ENCODE measurements at regions not wholly inside any gene's neighbourhood (a gene's known extent, or its start where the extent isn't known, plus 50 kb on each side); places are given as distances from the start of the nearest gene placed in this dataset.

- Mint-ChIP-seq H3K27ac (no peak overlapping the region), H3K4me3 (no peak overlapping the region), H3K9me3 (no peaks in the 10 kb centered on the region), H3K36me3 (no peaks in the 10 kb centered on the region), H3K27me3 (no peaks in the 10 kb centered on the region), H3K4me1 (no peaks in the 10 kb centered on the region)
- ATAC-seq: no peak
Measured at GRCh38 chr13:103812971-103813370, 746.8 kb upstream of the SLC10A2 start.

GRCh38 chr13:103812558-103812957 is 746.3 kb upstream of the SLC10A2 start:
- peaks cover 1% of the 10 kb centered on the region for H3K9me3 Mint-ChIP-seq
- H3K36me3 Mint-ChIP-seq: no peaks in the 10 kb centered on the region
- H3K27me3 Mint-ChIP-seq: no peaks in the 10 kb centered on the region
- ATAC-seq: no peak
- no peak overlapping the region for H3K4me3 Mint-ChIP-seq
- no peaks in the 10 kb centered on the region for H3K4me1 Mint-ChIP-seq
- no peak overlapping the region for H3K27ac Mint-ChIP-seq

GRCh38 chr13:103810026-103810425 is 743.8 kb upstream of the SLC10A2 start:
- no peaks in the 10 kb centered on the region for H3K4me1 Mint-ChIP-seq
- H3K27ac Mint-ChIP-seq: no peak overlapping the region
- H3K9me3 Mint-ChIP-seq: peaks cover 3% of the 10 kb centered on the region
- H3K36me3 Mint-ChIP-seq: no peaks in the 10 kb centered on the region
- no peak for ATAC-seq
- H3K27me3 Mint-ChIP-seq: no peaks in the 10 kb centered on the region
- H3K4me3 Mint-ChIP-seq: no peak overlapping the region

GRCh38 chr13:103805771-103806170 is 739.6 kb upstream of the SLC10A2 start:
- H3K27ac Mint-ChIP-seq: no peak overlapping the region
- no peaks in the 10 kb centered on the region for H3K27me3 Mint-ChIP-seq
- H3K4me1 Mint-ChIP-seq: no peaks in the 10 kb centered on the region
- no peak for ATAC-seq
- no peaks in the 10 kb centered on the region for H3K36me3 Mint-ChIP-seq
- H3K4me3 Mint-ChIP-seq: no peak overlapping the region
- peaks cover 3% of the 10 kb centered on the region for H3K9me3 Mint-ChIP-seq

- Mint-ChIP-seq H3K9me3 (peaks cover 3% of the 10 kb centered on the region), H3K27me3 (no peaks in the 10 kb centered on the region), H3K36me3 (no peaks in the 10 kb centered on the region), H3K4me1 (no peaks in the 10 kb centered on the region), H3K27ac (no peak overlapping the region), H3K4me3 (no peak overlapping the region)
- ATAC-seq: no peak
Measured at GRCh38 chr13:103803349-103803748, 737.1 kb upstream of the SLC10A2 start.

GRCh38 chr13:103799028-103799427 is 732.8 kb upstream of the SLC10A2 start:
- no peak overlapping the region for H3K4me3 Mint-ChIP-seq
- H3K27ac Mint-ChIP-seq: no peak overlapping the region
- H3K36me3 Mint-ChIP-seq: no peaks in the 10 kb centered on the region
- H3K27me3 Mint-ChIP-seq: no peaks in the 10 kb centered on the region
- H3K4me1 Mint-ChIP-seq: no peaks in the 10 kb centered on the region
- no peak for ATAC-seq
- no peaks in the 10 kb centered on the region for H3K9me3 Mint-ChIP-seq

- no peak for ATAC-seq
- Mint-ChIP-seq H3K4me3 (no peak overlapping the region), H3K9me3 (peaks cover 6% of the 10 kb centered on the region), H3K36me3 (no peaks in the 10 kb centered on the region), H3K4me1 (no peaks in the 10 kb centered on the region), H3K27me3 (no peaks in the 10 kb centered on the region), H3K27ac (no peak overlapping the region)
Measured at GRCh38 chr13:103795892-103796478, 729.8 kb upstream of the SLC10A2 start.

GRCh38 chr13:103794526-103794925 is 728.3 kb upstream of the SLC10A2 start:
- no peaks in the 10 kb centered on the region for H3K4me1 Mint-ChIP-seq
- H3K4me3 Mint-ChIP-seq: no peak overlapping the region
- H3K27ac Mint-ChIP-seq: no peak overlapping the region
- H3K27me3 Mint-ChIP-seq: no peaks in the 10 kb centered on the region
- ATAC-seq: no peak
- H3K9me3 Mint-ChIP-seq: peaks cover 6% of the 10 kb centered on the region
- H3K36me3 Mint-ChIP-seq: no peaks in the 10 kb centered on the region

- ATAC-seq: no peak
- H3K4me3 Mint-ChIP-seq: no peak overlapping the region
- no peaks in the 10 kb centered on the region for H3K36me3 Mint-ChIP-seq
- peaks cover 12% of the 10 kb centered on the region for H3K9me3 Mint-ChIP-seq
- H3K27me3 Mint-ChIP-seq: no peaks in the 10 kb centered on the region
- H3K4me1 Mint-ChIP-seq: no peaks in the 10 kb centered on the region
- H3K27ac Mint-ChIP-seq: no peak overlapping the region
Measured at GRCh38 chr13:103788061-103788652, 721.9 kb upstream of the SLC10A2 start.

GRCh38 chr13:103772576-103772975 is 706.4 kb upstream of the SLC10A2 start:
- H3K4me3 Mint-ChIP-seq: no peak overlapping the region
- H3K4me1 Mint-ChIP-seq: no peaks in the 10 kb centered on the region
- no peak overlapping the region for H3K27ac Mint-ChIP-seq
- H3K27me3 Mint-ChIP-seq: no peaks in the 10 kb centered on the region
- no peak for ATAC-seq
- no peaks in the 10 kb centered on the region for H3K36me3 Mint-ChIP-seq
- peaks cover 14% of the 10 kb centered on the region for H3K9me3 Mint-ChIP-seq

- ATAC-seq: no peak
- Mint-ChIP-seq H3K27me3 (no peaks in the 10 kb centered on the region), H3K27ac (no peak overlapping the region), H3K4me1 (no peaks in the 10 kb centered on the region), H3K9me3 (peaks cover 3% of the 10 kb centered on the region), H3K4me3 (no peak overlapping the region), H3K36me3 (no peaks in the 10 kb centered on the region)
Measured at GRCh38 chr13:103762523-103762922, 696.3 kb upstream of the SLC10A2 start.

- ATAC-seq: no peak
- Mint-ChIP-seq H3K27ac (no peak overlapping the region), H3K27me3 (no peaks in the 10 kb centered on the region), H3K4me1 (no peaks in the 10 kb centered on the region), H3K4me3 (no peak overlapping the region), H3K9me3 (peaks cover 3% of the 10 kb centered on the region), H3K36me3 (no peaks in the 10 kb centered on the region)
Measured at GRCh38 chr13:103759361-103759760, 693.1 kb upstream of the SLC10A2 start.

GRCh38 chr13:103758222-103758621 is 692.0 kb upstream of the SLC10A2 start:
- peaks cover 3% of the 10 kb centered on the region for H3K9me3 Mint-ChIP-seq
- no peaks in the 10 kb centered on the region for H3K4me1 Mint-ChIP-seq
- H3K36me3 Mint-ChIP-seq: no peaks in the 10 kb centered on the region
- H3K27ac Mint-ChIP-seq: no peak overlapping the region
- no peaks in the 10 kb centered on the region for H3K27me3 Mint-ChIP-seq
- no peak for ATAC-seq
- H3K4me3 Mint-ChIP-seq: no peak overlapping the region

GRCh38 chr13:103757361-103757760 is 691.1 kb upstream of the SLC10A2 start:
- no peak for ATAC-seq
- Mint-ChIP-seq H3K4me3 (no peak overlapping the region), H3K4me1 (no peaks in the 10 kb centered on the region), H3K36me3 (no peaks in the 10 kb centered on the region), H3K27me3 (no peaks in the 10 kb centered on the region), H3K27ac (no peak overlapping the region), H3K9me3 (peaks cover 3% of the 10 kb centered on the region)

GRCh38 chr13:103754783-103755182 is 688.6 kb upstream of the SLC10A2 start:
- Mint-ChIP-seq H3K27ac (no peak overlapping the region), H3K27me3 (no peaks in the 10 kb centered on the region), H3K4me3 (no peak overlapping the region), H3K4me1 (no peaks in the 10 kb centered on the region), H3K36me3 (no peaks in the 10 kb centered on the region), H3K9me3 (no peaks in the 10 kb centered on the region)
- ATAC-seq: no peak

- no peaks in the 10 kb centered on the region for H3K4me1 Mint-ChIP-seq
- ATAC-seq: no peak
- H3K27me3 Mint-ChIP-seq: no peaks in the 10 kb centered on the region
- no peaks in the 10 kb centered on the region for H3K36me3 Mint-ChIP-seq
- peaks cover 5% of the 10 kb centered on the region for H3K9me3 Mint-ChIP-seq
- no peak overlapping the region for H3K27ac Mint-ChIP-seq
- H3K4me3 Mint-ChIP-seq: no peak overlapping the region
Measured at GRCh38 chr13:103734837-103735236, 668.6 kb upstream of the SLC10A2 start.
